AG08395 (cell line): ENCODE measurements at regions not wholly inside any gene's neighbourhood (a gene's known extent, or its start where the extent isn't known, plus 50 kb on each side); places are given as distances from the start of the nearest gene placed in this dataset.

ENCODE experiments used
- DNase-seq: peaks from one replicate; pipeline ENCODE4 v3.0.0; 2012; ENCODE audit warnings: mixed read lengths, low spot score

- DNase-seq = no peak
Observed at GRCh38 chr2:51490576-51491234, 458.8 kb upstream of the NRXN1 start.

DNA sequence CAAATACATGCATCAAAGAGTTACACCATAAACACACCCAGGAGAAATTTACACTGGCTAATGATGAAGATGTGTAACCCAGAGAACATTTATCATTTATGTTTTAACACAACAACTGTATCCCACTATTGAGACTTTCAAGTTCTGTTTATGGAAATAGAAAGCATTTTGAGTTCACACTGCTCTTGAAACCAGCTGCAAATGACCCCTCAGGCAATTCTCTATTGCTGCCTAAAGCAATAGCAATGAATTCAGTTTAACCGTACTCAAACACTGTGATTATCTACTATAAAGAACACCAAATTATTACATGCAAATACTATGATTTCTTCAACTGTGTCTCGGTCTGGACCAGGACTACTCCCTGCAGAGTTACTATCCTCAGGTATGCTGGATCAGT, 452.7 kb upstream of the NRXN1 start:
- no peak for DNase-seq

GRCh38 chr2:51483720-51484119, 451.8 kb upstream of the NRXN1 start:
- DNase-seq = no peak

DNA sequence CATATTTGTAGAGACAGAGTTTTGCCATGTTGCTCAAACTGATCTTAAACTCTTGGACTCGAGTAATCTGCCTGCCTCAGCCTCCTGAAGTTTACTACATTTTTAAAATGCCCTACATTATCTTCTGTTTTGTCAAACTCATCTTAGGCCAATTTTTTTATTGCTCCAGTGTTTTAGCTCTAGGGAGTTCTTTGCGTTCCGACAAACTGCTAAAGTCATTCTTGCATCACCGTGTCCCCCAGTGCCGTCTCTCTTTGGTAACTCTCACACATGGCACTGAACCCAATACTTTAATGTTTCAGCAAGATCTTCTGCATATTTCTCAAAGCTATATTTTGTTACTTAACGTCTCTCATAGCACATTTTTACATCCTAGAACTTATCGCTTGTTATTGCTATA, 440.9 kb upstream of the NRXN1 start:
- DNase-seq = no peak

DNA sequence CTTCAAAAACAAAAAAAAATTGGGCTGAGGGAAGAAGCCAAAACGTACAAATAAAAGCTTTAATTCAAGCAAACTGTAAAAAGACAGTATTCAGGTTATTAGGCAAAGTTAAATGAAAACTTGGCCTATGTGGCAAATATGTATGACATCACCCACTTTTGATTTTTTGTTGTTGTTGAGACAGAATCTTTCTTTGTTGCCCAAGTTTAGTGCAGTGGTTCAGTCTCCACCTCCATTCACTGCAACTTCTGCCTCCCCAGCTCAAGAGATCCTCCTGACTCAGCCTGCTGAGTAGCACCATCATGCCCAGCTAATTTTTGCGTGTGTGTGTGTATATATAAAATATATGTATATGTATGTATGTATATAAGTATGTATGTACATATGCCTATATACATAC, 440.4 kb upstream of the NRXN1 start:
- no peak for DNase-seq

DNA sequence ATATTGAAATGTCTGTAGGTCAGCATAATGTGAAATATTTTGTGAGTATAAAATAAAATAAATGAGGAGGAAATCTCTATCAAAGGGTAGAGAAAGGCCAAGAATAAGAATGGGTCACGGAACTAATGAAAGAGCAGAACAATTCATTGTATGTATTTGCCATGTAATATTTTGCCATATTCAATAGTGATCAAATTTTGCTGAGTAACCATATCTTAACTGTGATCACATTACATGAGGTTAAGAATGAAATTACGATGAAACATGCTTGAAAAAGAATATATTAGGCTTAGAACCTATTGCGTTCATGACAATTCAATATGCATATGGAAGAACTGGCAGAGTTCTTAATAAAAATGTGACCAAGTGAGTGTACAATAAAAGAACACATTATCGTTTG, 437.2 kb upstream of the NRXN1 start:
- no peak for DNase-seq

- DNase-seq = no peak
Observed at GRCh38 chr2:51465326-51465725, 433.4 kb upstream of the NRXN1 start.

GRCh38 chr2:51454177-51454576, 422.2 kb upstream of the NRXN1 start:
- DNase-seq = no peak

DNA sequence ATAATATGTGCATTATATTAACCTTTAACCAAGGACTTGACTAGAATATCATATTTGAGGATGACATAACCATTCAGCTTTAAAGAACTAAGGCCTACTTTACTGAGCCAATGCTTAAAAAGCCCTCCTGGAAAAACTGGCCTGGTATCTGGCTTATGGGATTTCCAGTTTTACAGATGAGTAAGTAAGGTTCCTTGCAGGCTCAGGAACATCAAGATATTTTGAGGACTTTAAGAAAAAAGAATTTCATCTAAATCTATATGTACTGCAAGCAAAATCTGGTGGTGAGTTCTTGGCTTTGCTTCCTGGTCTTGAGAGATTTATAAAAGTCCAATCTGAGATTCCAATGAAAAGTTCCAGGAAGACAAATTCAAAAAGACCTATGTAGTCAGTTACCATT, 417.0 kb upstream of the NRXN1 start:
- DNase-seq = no peak

DNA sequence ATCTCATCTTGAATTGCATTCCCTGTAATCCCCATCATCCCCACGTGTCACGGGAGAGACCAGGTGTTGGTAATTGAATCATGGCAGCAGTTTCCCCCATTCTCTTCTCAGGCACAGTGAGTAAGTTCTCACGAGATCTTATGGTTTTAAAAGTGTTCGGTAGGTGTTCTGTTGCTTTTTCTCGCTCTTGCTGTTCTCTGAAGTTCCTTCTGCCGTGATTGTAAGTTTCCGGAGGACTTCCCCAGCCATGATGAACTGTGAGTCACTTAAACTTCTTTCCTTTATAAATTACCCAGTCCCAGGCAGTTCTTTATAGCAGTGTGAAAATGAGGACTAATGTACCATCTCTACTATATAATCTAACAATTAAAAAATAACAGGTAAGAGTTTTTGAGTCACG, 409.9 kb upstream of the NRXN1 start:
- DNase-seq = no peak

DNA sequence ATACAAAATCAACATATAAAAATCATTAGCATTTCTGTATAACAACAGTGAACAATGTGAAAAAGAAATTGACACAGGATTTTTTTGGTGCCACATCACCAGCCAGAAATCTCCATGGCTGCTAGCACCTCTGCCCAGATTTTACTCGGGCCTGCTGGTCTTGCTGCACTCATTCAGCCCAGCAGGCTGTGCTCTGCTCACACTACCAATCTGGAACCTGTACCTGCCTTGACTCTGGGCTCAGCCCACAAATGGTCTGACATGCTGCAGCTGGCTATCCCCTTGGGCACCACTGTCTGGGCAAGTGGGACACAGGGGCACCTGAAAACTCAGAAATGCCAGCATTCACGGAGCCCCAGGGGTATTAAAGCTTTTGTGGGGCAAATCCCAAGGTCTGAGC, 392.5 kb upstream of the NRXN1 start:
- DNase-seq = no peak

- no peak for DNase-seq
Observed at GRCh38 chr2:51420511-51420910, 388.6 kb upstream of the NRXN1 start.

DNA sequence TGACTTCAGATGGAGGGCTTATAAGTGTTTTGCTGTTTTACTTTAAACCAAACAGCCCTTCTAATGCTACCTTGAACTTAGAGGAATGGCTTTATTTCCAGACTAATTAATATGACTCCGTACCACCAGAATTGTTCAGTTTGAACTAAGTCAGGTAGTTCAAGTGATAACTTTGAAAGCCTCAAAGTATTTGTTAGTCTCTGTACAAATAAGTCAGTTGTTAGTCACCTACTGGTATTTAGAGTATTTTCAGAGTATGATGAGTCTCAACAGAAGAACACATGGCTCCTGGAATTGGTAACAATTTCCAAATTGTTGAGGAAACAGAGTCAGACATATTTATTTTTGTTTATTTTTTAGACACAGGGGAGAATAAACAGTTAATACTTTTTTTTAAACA, 381.8 kb upstream of the NRXN1 start:
- no peak for DNase-seq

GRCh38 chr2:51410331-51410730, 378.4 kb upstream of the NRXN1 start:
- no peak for DNase-seq

GRCh38 chr2:51409920-51410319, 378.0 kb upstream of the NRXN1 start:
- no peak for DNase-seq

- no peak for DNase-seq
Observed at GRCh38 chr2:51404226-51404625, 372.3 kb upstream of the NRXN1 start.

DNA sequence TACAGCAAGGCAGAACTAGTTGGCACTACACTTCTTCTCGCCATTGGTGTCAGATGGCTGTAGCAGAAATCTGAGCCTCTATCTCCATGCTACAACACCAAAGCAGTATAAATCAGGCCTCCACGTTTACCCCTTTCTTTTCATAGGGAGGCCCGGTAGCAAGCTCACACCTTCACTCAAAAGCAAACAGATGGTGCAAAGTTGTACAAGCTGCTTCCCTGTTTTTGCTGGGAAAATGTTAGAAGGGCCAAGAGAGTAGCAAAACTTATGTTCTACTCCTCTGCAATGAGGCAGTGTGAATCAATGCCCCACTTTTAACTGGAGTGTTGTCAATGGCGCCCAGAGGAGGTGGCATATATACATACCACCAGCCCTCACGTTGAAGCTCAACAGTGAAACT, 369.6 kb upstream of the NRXN1 start:
- DNase-seq = no peak

DNA sequence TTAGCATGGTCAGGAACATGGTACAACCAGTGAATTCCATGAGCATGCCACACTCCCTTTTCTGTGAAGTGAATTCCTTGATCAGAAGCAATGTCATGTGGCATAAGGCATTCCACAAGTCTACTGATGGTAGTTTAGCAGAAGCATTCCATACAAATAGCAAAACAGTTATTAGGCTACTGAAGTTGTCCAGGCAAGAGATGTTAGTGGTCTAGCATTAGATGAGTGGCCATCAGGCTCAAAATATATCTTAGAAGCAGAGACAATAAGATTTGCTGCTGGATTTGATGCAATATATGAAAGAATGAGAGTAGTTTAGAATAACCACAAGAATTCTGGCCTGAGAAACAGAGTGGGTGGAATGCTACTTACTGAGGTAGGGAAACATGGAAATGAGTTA, 355.3 kb upstream of the NRXN1 start:
- no peak for DNase-seq

DNA sequence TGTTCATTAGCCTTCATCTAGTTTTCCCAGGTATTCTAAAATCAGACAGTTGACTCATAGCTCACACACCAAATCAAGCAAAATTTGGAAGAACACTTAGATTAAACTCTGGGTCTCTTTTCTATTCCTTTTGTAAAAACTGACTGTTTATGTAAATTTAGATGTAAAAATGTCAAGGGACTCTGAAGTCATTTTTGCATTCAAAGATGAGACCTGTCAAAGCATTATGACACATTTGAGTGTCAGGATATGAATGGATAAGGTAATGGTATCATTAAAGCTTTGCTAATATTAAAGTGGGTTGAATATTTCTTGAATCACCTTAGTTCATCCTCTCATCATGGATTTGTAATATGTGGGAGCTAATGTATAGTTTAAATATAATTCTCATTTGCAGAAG, 348.1 kb upstream of the NRXN1 start:
- no peak for DNase-seq

GRCh38 chr2:51368250-51368649, 336.3 kb upstream of the NRXN1 start:
- DNase-seq = no peak

- DNase-seq = no peak
Observed at GRCh38 chr2:51350100-51350499, 318.2 kb upstream of the NRXN1 start.

DNA sequence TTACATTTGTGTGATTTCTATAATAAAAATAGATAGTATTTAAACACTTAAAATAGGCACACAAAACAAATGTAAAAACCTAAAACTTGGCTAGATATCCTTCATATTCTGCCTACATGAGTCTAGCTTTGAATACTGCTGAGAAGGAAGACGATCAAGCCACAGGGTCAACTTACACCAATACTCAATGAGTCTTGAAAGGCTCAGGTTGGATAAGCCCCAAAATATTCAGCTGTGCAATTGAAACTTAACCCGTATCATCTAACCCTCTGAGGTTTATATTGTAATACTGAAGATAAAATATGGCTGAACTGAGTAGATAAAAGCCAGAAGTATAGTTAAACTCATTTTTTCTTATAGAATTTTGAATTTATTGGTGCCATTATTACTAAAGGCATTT, 313.0 kb upstream of the NRXN1 start:
- DNase-seq = no peak

DNA sequence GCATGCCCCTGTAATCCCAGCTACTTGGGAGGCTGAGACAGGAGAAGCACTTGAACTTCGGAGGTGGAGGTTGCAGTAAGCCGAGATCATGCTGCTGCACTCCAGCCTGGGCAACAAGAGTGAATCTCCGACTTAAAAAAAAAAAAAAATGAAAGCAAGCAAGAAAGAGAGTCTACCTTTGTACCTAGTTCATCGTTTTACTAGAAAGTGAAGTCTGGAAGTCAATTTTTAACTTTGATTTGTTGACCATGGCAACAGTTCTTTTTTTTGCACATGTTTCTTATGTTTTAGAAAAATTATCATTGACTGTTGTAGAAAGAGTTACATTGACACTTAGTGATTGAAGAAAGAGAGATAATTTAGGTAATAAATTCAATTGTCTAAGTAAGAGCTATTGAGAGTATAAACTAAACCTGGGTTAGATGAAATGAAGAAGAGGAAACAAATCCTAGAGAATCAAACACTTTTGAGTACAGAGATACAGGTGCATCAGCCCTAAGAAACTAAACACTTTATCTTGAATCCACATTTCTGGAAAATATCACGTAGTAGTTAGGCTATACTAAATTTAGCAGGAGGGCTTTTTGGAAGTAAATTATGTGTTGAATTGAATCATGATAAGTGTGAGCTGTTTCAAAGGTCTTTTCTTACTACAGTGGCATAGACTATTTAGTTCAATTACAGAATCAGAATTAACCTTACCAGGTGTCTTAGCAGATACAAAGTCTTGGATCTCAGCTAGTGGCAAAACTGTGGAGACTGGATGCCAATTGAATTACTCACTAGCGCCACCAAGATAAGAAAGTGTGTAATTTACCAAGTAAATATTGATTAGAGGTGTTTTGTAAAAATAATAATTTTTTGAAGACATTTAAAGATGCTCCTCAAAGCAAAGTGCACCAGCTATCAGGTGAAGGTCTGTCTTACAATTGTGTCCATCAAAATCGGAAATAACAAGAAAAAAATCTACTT, 303.4 kb upstream of the NRXN1 start:
- no peak for DNase-seq

DNA sequence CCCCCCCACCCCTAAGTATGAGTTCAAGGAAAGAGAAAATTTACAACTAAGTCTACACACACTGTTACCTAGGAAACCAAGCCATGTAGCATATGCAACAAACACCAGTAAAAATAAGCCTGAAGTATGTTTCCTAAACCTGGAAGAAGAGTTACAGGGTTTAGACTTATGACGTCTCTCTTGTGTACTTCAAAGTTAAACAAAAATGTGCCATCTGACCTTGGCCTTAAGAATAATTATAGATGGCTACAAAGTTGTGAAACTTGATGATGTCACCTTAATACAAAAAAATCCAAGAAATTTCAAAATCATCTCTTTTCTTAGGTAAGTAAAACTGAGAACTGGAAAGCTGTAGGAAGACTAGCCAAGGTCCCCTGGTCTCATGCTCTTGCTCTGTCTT, 297.6 kb upstream of the NRXN1 start:
- no peak for DNase-seq
